OCI-LY3 (cell line): ENCODE measurements at regions not wholly inside any gene's neighbourhood (a gene's known extent, or its start where the extent isn't known, plus 50 kb on each side); places are given as distances from the start of the nearest gene placed in this dataset.

Source experiments
- EZH2phosphoT487 ChIP-seq: fragments of 200-600 bp; shearing (Covaris generic); IDR thresholded peaks from 2 replicates; pipeline ENCODE4 v1.6.1; 2018; ENCODE audit warnings: antibody characterized with exemption, mixed run types, low read depth
- TF ChIP-seq, protein P1 (sequence below): fragments of 200-600, 300-600 bp; sonication (generic); IDR thresholded peaks from 2 replicates; pipeline ENCODE4 v1.5.1; 2014; ENCODE audit warnings: antibody characterized with exemption, low read length, low read depth

DNA sequence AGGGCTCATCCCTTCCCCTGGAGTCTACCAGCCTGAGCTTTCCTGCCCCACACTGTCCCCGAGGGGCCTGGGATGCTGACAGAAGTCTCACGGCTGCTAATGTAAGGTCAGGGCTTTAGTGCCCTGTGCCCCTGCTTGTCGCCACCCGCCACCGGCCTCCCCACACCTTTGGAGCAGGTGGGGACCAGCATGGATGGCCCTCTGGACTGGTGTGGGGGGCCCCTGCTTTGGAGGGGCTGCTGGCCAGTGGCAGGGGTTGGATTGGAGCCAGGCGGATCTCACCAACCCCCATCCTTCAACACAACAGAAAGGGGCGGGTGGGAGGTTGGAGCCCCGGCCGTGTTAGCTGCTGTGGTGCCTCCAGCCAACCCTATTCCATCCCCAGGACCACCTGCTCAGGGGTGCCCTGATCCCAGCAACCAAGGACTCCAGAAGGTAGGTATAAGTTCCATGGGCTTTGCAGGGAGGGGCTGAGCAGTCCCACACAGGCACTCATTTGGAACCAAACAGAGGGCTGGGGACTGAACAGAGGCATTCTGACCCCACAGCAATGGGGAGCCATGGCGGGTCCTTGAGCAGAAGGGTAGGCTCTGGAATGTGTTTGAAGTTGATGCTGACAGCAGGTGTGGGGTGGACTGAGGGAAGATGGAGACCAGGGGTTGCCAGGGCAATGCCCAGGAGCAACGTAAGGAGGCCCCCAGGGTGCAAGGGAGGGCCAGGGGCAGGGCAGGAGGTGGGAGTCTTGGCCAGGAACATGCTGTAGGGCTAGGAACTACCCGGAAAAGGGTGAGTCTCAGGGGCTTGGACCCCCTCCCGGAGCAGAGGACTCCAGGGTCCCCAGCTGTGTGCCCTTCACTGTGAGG, 145.1 kb upstream of the C14orf180 start:
- TF ChIP-seq, protein P1, sequence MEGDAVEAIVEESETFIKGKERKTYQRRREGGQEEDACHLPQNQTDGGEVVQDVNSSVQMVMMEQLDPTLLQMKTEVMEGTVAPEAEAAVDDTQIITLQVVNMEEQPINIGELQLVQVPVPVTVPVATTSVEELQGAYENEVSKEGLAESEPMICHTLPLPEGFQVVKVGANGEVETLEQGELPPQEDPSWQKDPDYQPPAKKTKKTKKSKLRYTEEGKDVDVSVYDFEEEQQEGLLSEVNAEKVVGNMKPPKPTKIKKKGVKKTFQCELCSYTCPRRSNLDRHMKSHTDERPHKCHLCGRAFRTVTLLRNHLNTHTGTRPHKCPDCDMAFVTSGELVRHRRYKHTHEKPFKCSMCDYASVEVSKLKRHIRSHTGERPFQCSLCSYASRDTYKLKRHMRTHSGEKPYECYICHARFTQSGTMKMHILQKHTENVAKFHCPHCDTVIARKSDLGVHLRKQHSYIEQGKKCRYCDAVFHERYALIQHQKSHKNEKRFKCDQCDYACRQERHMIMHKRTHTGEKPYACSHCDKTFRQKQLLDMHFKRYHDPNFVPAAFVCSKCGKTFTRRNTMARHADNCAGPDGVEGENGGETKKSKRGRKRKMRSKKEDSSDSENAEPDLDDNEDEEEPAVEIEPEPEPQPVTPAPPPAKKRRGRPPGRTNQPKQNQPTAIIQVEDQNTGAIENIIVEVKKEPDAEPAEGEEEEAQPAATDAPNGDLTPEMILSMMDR, result no peak
- no peak for TF ChIP-seq EZH2phosphoT487
